Islet precursor cell (in vitro differentiated cells): ENCODE measurements at regions not wholly inside any gene's neighbourhood (a gene's known extent, or its start where the extent isn't known, plus 50 kb on each side); places are given as distances from the start of the nearest gene placed in this dataset.

Experiments used
- DNase-seq: peaks from one replicate; pipeline ENCODE4 v3.0.0-alpha.2; 2018

DNA sequence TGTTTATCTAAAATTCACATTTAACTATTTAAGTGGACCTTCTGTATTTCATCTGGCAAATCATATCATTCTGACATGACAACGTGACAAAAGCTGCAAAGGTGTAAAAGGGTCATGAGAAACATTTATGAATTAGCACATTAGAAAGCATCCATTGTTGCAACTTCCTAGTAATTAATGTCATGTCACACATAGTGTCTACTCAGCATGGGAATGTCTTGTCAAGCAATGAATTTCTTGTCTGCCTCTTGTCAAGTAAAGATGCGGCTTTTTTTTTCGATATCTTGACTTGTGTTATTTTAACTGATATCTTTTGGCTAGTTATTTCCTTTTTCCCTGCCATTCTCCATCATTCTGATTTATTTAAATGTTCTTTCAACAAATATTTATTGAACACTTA is 463.5 kb upstream of the CXorf51B start:
- no peak for DNase-seq

DNA sequence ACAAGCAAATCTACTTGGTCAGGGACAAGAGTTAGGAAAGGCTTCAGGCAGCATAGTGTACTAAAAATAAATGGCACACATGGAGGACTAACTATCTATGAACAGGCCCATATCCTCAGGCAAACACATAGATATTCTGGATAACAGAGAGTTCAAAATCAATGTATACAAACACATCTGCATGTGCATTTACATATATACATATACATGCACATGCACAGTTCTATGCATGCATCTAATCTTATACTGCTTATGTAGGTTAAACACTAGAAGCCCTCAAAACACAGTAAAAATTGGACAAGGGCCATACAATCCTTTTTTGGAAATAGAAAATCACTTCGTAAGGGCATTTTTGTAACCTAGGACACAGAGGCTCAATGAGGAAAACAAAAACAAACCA is 458.0 kb upstream of the CXorf51B start:
- DNase-seq, result no peak

DNA sequence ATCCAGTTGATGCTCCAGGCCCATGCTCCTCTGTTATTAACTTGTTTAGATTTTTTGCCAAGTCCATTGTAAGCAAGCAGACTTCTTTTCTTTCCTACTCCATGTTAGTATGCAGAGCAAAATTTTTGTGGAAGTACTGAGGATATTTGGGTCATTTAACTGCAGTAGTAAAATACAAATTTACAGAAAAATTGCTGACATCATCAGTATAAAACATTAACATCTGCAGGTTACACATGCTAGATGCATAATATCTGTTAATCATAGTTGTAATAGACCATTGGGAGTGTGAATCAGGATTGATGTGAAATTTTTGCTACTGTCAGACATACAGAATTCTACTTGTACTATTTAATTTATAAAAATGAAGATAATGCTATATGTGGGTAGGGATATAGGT is 454.1 kb upstream of the CXorf51B start:
- DNase-seq, result no peak

DNA sequence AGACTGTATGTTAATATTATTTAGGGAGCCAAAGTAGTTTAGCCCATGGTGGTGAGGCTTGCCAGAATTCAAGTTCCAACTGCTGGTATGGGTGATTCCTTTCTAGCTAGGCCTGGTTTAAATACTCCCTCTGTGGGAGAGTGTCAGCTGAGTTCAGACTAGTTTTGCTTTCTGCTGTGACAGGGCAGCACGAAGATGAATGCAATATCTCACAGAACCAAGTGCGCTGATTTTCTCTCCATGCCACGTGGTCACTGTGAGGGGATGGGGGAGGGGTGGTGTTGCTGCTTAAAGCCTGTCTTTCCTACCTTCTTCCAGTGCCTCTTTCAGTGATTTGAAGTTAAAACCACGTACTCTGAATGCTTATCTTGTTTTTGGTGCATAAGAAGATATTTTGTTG is 445.7 kb upstream of the CXorf51B start:
- DNase-seq, result no peak

DNA sequence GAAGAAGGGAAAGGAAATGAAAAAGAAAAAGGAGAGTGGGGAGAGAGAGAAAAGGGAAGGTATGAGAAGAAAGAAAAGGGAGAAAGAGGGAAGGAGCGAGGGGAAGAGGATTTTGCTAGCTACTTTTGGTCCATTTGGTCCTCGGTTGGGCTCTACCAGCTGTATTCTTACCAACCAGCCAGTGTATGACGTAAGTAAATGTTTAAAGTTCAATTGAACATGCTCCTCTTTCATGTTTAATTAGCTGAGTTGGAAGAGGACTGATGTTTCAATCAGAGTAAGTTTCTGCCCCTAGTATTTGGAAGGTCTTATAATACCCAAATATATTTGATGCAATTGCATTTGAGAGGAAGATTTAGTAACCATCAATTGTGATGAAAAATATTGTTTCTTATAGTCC is 424.0 kb upstream of the CXorf51B start:
- no peak for DNase-seq

DNA sequence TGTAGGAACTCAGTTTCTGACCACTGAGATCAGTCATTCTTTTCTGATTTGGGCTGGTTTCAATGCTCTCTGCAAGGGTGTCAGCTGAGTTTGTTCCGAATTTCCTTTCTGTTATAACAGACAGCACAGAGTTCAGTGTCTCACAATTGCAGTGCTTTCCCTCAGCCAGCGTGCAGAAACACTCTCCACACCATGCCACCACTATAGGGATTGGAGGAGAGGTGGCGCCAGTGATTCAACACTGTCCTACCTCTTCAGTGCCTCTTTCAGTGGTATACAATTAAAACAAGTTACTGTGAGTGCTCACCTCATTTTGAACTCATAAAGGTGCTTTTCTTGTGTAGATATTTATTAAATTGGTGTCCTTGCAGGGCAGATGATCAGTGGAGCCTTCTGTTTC is 413.2 kb upstream of the CXorf51B start:
- DNase-seq, result peak; percentile 54

DNA sequence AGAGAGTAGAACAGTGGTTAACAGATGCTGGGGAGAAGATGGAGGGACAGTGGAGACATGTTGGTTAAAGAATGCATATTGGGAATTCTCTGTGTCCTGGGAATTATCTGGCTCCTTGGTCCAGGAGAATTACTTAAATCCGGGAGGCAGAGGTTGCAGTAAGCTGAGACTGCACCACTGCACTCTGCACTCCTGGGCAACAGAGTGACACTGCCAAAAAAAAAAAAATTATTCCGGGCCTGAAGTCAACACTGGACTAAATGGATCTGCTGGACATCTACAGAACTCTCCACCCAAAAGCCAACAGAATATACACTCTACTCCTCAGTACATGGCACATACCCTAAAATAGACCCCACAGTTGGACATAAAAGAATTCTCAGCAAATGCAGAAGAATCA is 400.0 kb upstream of the CXorf51B start:
- DNase-seq, result no peak

DNA sequence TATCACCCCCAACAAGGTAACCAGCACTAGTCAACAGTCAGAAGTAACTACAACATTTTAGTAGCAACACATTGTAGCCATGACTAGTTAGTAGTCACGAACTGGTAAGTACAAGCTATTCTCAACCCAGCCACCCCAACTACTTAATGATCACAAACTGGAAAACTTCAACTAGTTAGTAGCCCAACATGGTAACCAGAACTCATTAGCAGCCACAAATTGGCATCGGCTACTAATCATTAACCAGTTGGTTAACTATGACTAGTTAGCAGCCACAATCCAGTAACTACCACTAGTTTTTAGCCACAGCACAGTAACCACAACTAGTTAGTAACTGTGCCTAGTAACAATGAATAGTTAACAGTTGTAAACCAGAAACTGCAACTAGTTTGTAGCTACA is 385.1 kb upstream of the CXorf51B start:
- DNase-seq, result no peak

DNA sequence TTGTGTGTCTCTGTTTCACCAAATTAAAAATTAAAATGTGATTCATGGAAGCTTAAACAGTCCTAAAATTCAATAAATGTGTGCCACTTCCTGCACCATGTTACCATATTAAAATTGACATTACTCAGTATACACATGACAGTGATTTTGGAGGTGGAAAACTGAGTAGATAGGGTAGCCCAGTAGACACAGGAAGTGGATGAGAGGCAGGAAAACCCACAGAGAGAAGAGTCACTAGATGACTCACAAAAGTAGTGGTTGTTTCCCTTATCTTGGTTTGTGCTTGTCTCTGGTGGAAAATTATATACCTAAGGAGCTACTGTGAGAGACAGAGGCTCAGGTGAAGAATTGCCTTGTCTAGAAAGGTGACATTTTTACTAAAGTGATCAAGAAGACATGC is 375.8 kb upstream of the CXorf51B start:
- no peak for DNase-seq

DNA sequence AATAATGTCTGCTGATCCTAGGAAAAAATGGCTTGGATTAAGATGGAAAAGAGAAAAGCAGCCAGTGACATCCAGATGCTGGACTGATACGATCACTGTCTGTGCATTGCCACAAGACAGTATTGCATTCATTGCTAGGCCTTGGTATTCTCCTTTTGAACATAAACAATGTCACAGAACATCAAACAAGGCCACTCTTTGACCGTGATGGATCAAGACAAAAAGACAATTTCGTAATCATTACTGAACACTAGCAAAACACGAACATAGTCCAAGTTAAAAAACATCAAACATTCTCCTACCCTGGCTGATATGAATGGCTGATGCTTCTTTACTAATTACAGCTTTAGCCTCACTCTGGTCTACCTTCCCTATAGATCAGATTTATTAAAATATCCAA is 374.1 kb upstream of the CXorf51B start:
- no peak for DNase-seq

DNA sequence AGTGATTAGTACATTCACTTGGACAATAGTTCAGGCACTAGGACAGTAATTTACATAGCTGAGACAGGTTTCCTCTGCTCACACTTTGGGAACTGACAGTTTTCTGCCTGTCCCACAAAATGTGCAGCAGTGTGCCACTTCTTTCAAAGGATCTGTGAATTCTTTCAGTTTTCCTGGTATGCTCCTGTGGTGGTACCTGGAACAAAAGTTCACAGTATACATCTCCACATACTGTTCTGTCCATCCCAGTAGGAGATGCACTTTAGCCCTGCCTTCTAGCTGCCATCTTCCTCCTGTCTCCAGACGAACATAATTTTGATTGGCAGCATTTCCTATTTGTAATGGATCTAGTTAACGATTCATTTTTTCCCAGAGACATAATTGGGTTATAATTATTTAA is 360.8 kb upstream of the CXorf51B start:
- no peak for DNase-seq

DNA sequence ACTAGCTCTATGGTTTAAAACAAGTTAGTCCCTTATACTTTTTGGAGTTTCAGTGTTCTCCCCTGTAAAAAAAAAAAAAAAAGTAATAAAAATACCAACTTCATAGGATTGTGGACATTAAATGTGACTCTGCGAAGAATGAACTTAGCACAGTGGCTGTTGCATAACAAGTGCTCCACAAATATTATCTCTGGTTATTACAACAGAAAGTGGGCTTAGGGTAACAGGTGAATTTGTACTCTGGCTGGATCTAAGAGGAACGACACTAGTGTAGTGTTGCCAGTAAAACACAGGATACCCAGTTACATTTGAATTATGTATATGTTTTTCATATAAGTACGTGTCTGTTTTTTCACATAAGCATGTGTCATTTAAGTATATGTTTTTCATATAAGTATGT is 360.3 kb upstream of the CXorf51B start:
- no peak for DNase-seq

DNA sequence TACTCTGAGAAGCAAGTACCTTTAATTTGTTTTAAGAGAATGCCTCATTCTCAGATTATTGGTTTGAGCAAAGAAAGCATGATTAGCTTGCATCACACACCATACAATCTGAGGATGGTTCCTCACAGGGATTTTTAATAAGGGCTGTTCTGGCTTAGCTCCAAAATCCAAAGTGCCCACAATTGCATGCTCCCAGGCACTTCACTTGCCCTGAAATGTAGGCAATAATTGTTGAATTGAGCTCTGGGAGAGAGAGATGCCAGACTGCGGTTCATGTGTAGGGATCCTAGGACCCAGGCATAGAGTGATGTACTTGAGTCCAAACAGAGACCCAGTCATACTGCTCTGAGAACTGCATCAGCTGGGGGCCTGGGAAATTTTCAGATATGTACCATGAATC is 358.4 kb upstream of the CXorf51B start:
- no peak for DNase-seq

DNA sequence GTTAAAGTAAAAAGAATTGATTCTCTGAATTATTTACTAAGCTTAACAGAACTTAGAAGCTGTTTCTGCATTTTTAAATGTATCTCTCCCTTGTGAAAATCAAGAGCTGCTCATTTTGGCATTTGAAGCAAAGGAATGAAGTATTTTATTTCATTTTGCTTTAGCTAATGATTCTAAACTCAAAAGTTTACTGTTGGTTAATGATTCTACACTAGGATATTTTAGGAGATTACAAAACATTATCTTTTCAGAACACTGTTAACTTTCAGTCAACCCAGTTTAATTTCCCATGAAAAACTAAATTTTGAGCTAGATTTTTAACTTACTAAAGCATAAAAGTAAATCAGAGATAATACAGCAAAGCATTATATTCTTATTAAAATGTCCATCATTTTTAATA is 355.2 kb upstream of the CXorf51B start:
- no peak for DNase-seq

DNA sequence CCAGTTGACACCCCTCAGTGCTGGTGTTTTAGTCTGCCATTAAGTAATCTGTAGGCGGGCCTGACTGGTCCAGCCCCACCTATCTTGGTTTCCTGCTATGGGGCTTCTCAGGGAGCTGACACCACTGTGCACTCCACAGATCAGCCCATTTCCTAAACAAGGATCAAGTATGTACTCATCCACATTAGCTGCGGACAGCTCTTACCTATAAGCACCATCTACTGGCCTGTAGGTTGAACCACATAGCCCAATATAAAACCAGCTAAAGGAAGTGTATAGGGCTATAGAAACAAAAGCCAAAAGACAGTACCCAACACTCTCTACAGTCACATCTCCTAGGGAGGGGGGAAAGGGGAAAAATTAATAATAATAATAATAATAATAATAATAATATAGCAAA is 353.5 kb upstream of the CXorf51B start:
- no peak for DNase-seq

DNA sequence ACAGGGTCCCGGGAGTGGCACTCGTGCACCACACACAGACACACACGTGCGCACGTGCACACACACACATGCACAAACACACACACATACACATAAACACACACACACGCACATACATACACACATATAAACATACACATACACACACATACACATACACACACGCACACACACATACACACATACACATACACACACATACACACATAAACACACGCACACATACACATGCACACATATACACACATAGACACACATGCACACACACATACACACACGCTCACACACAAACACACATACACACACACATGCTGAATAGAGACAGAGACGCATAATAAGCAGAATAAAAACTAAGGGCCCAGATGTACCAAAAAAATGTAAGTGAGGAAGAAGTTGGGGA is 332.2 kb upstream of the CXorf51B start:
- no peak for DNase-seq

DNA sequence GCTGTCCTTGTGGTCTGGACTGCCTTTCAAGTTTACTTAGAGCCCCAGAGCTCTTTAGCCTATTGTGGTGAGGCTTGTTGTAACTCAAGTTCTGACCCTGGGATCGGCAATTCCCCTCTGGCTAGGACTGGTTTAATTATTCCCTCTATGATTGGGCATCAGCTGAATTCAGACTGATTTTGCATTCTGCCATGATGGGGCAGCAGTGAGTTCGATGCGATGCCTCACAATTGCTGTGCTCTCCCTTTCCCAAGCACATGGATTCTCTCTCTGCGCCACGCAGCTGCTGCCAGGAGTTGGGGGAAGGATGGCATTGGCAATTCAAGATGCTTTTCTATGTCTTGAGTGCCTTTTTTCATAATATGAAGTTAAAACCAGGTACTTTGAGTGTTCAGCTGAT is 327.8 kb upstream of the CXorf51B start:
- no peak for DNase-seq
